Ishikawa (cell line): ENCODE measurements at regions not wholly inside any gene's neighbourhood (a gene's known extent, or its start where the extent isn't known, plus 50 kb on each side); places are given as distances from the start of the nearest gene placed in this dataset.

Experiments used
- CEBPB ChIP-seq: IDR thresholded peaks from 2 replicates; pipeline ENCODE4 v1.6.1; 2012
- CREB1 ChIP-seq: IDR thresholded peaks from 2 replicates; pipeline ENCODE4 v1.6.1; 2012; ENCODE audit warnings: low read depth
- EGR1 ChIP-seq: IDR thresholded peaks from 2 replicates; pipeline ENCODE4 v1.6.1; 2012
- EP300 ChIP-seq: IDR thresholded peaks from 2 replicates; pipeline ENCODE4 v1.6.1; 2012; ENCODE audit warnings: borderline replicate concordance
- FOXM1 ChIP-seq: IDR thresholded peaks from 2 replicates; pipeline ENCODE4 v1.6.1; 2012; ENCODE audit warnings: low read depth, borderline replicate concordance
- MAX ChIP-seq: IDR thresholded peaks from 2 replicates; pipeline ENCODE4 v1.6.1; 2012
- NFIC ChIP-seq: IDR thresholded peaks from 2 replicates; pipeline ENCODE4 v1.6.1; 2012
- RAD21 ChIP-seq: IDR thresholded peaks from 2 replicates; pipeline ENCODE4 v1.6.1; 2012; ENCODE audit warnings: low read depth
- REST ChIP-seq: IDR thresholded peaks from 2 replicates; pipeline ENCODE4 v1.6.1; 2012; ENCODE audit warnings: low read depth, mild to moderate bottlenecking
- TAF1 ChIP-seq: IDR thresholded peaks from 2 replicates; pipeline ENCODE4 v1.6.1; 2012; ENCODE audit warnings: low read depth, mild to moderate bottlenecking
- TCF12 ChIP-seq: IDR thresholded peaks from 2 replicates; pipeline ENCODE4 v1.6.1; 2012; ENCODE audit warnings: low read depth
- TEAD4 ChIP-seq: IDR thresholded peaks from 2 replicates; pipeline ENCODE4 v1.6.1; 2012
- USF1 ChIP-seq: IDR thresholded peaks from 2 replicates; pipeline ENCODE4 v1.6.1; 2012
- YY1 ChIP-seq: IDR thresholded peaks from 2 replicates; pipeline ENCODE4 v1.6.1; 2012; ENCODE audit warnings: low read depth
- ZBTB7A ChIP-seq: IDR thresholded peaks from 2 replicates; pipeline ENCODE4 v1.6.1; 2012; ENCODE audit warnings: low read depth

- TF ChIP-seq EP300, result no peak
- TF ChIP-seq REST, result no peak
- TF ChIP-seq TEAD4, result no peak
- no peak for TF ChIP-seq CREB1
These were observed 277.4 kb downstream of the NKX6-1 start for GRCh38 chr4:84221704-84222103.

GRCh38 chr4:84220990-84221389 is 278.1 kb downstream of the NKX6-1 start:
- TF ChIP-seq EGR1, result no peak
- TF ChIP-seq YY1, result no peak
- TF ChIP-seq RAD21, result no peak
- no peak for TF ChIP-seq TEAD4
- TF ChIP-seq MAX, result no peak
- no peak for TF ChIP-seq CREB1
- TF ChIP-seq REST, result no peak
- no peak for TF ChIP-seq TCF12
- TF ChIP-seq FOXM1, result no peak
- TF ChIP-seq TAF1, result no peak
- no peak for TF ChIP-seq CEBPB

GRCh38 chr4:84219656-84220055 is 279.4 kb downstream of the NKX6-1 start:
- TF ChIP-seq ZBTB7A, result no peak
- no peak for TF ChIP-seq TCF12
- no peak for TF ChIP-seq MAX
- no peak for TF ChIP-seq REST
- TF ChIP-seq USF1, result no peak
- TF ChIP-seq FOXM1, result no peak
- TF ChIP-seq RAD21, result no peak
- no peak for TF ChIP-seq EP300
- no peak for TF ChIP-seq EGR1
- no peak for TF ChIP-seq NFIC
- TF ChIP-seq TEAD4, result no peak
- no peak for TF ChIP-seq CEBPB
- no peak for TF ChIP-seq YY1
- no peak for TF ChIP-seq CREB1
- no peak for TF ChIP-seq TAF1

- TF ChIP-seq TAF1 (no peak), RAD21 (no peak), USF1 (no peak), REST (no peak), MAX (no peak), FOXM1 (no peak), NFIC (no peak), EP300 (no peak), ZBTB7A (no peak), TCF12 (no peak), CEBPB (no peak), TEAD4 (no peak)
These were observed 281.1 kb downstream of the NKX6-1 start for GRCh38 chr4:84218031-84218430.
